HEK293T (cell line): ENCODE measurements at regions not wholly inside any gene's neighbourhood (a gene's known extent, or its start where the extent isn't known, plus 50 kb on each side); places are given as distances from the start of the nearest gene placed in this dataset.

Source experiments
- CTCF ChIA-PET: fragments of 350-600 bp; formaldehyde crosslinking; extraction: SDS; loops from one replicate; lab custom pipeline; 2021; ENCODE audit warnings: antibody characterized with exemption, inconsistent platforms; lab: Yijun Ruan, JAX
- POLR2A ChIA-PET: fragments of 350-600 bp; formaldehyde crosslinking; extraction: SDS; loops from one replicate; lab custom pipeline; 2020; ENCODE audit warnings: antibody characterized with exemption, inconsistent platforms; lab: Yijun Ruan, JAX
- DNase-seq: peaks from one replicate; pipeline ENCODE4 v3.0.0; 2012; ENCODE audit warnings: mixed read lengths; ENCODE audit errors: extremely low spot score
- ARNT ChIP-seq: fragments of 450-650 bp; IDR thresholded peaks from 2 replicates; pipeline ENCODE4 v1.6.1; 2017; ENCODE audit warnings: mild to moderate bottlenecking
- BHLHE40 ChIP-seq: fragments of 450-650 bp; IDR thresholded peaks from 2 replicates; pipeline ENCODE4 v1.6.1; 2016; ENCODE audit warnings: mild to moderate bottlenecking, moderate library complexity, borderline replicate concordance
- CTBP1 ChIP-seq: fragments of 450-650 bp; IDR thresholded peaks from 2 replicates; pipeline ENCODE4 v1.6.1; 2016; ENCODE audit warnings: borderline replicate concordance
- ELF4 ChIP-seq: fragments of 450-650 bp; IDR thresholded peaks from 2 replicates; pipeline ENCODE4 v1.6.1; 2017; ENCODE audit warnings: antibody characterized with exemption
- FOXA1 ChIP-seq: fragments of 450-650 bp; IDR thresholded peaks from 2 replicates; pipeline ENCODE4 v1.6.1; 2016; ENCODE audit warnings: mild to moderate bottlenecking
- FOXK2 ChIP-seq: fragments of 450-650 bp; IDR thresholded peaks from 2 replicates; pipeline ENCODE4 v1.6.1; 2016; ENCODE audit warnings: mild to moderate bottlenecking
- FOXM1 ChIP-seq: fragments of 450-650 bp; IDR thresholded peaks from 2 replicates; pipeline ENCODE4 v1.6.1; 2017; ENCODE audit warnings: mild to moderate bottlenecking, borderline replicate concordance
- HDGF ChIP-seq: fragments of 450-650 bp; IDR thresholded peaks from 2 replicates; pipeline ENCODE4 v1.6.1; 2017; ENCODE audit warnings: antibody characterized with exemption, borderline replicate concordance
- L3MBTL2 ChIP-seq: fragments of 450-650 bp; conservative IDR thresholded peaks from 2 replicates; pipeline ENCODE4 v1.6.1; 2016; ENCODE audit warnings: mild to moderate bottlenecking
- LEF1 ChIP-seq: fragments of 450-650 bp; IDR thresholded peaks from 2 replicates; pipeline ENCODE4 v1.6.1; 2017; ENCODE audit warnings: mild to moderate bottlenecking, borderline replicate concordance
- NFRKB ChIP-seq: fragments of 450-650 bp; IDR thresholded peaks from 2 replicates; pipeline ENCODE4 v1.6.1; 2016; ENCODE audit warnings: mild to moderate bottlenecking, moderate library complexity
- SP1 ChIP-seq: fragments of 450-650 bp; IDR thresholded peaks from 2 replicates; pipeline ENCODE4 v1.6.1; 2017
- SUZ12 ChIP-seq: fragments of 450-650 bp; IDR thresholded peaks from 2 replicates; pipeline ENCODE4 v1.6.1; 2016; ENCODE audit warnings: mild to moderate bottlenecking
- TARDBP ChIP-seq: fragments of 450-650 bp; IDR thresholded peaks from 2 replicates; pipeline ENCODE4 v1.6.1; 2016
- ZNF384 ChIP-seq: fragments of 450-650 bp; IDR thresholded peaks from 2 replicates; pipeline ENCODE4 v1.6.1; 2016
- TF ChIP-seq, protein P1 (sequence below): fragments of 450-650 bp; IDR thresholded peaks from 2 replicates; pipeline ENCODE4 v1.6.1; 2016

- ChIA-PET CTCF (no interaction called here), POLR2A (no interaction called here)
- TF ChIP-seq ZNF384 (no peak), FOXM1 (no peak), ELF4 (no peak)
- no peak for DNase-seq
These were observed 302.8 kb upstream of the RASA1 start for GRCh38 chr5:86964889-86965288.

- POLR2A ChIA-PET: no interaction called here
- TF ChIP-seq FOXK2 (no peak), ZNF384 (no peak)
- CTCF ChIA-PET: interaction anchor here (1.1 to 1.5 kb wide), 2 partner anchors 88 to 127 kb away, joined by 3 to 12 read pairs; no protein-coding TSS in a partner anchor
- no peak for DNase-seq
These were observed 299.4 kb upstream of the RASA1 start for GRCh38 chr5:86968301-86968753.

DNA sequence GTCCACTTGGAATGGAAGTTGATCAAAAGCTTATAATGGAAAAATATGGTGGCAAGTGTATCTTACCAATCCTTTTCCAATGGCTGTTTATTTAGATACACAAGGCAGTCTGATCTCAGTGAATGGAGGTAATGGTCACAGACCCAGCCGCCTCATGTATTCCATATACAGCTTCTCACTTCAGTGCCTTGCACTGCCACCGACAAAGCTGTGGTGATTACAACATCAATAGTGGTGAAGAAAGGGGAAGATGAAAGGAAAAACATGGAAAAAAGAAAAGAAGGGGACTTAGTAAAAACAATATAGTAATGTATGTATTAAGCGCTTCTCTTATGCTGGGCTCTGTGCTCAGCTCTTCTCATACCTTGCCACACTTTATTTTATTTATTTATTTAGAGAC lies 297.3 kb upstream of the RASA1 start:
- CTCF ChIA-PET: interaction anchor here (0.7 to 1.6 kb wide), 2 partner anchors 90 to 145 kb away, joined by 3 to 5 read pairs; no protein-coding TSS in a partner anchor
- POLR2A ChIA-PET: no interaction called here
- DNase-seq: no peak
- no peak for TF ChIP-seq TARDBP
- TF ChIP-seq ZNF384: no peak
- no peak for TF ChIP-seq SP1
- TF ChIP-seq LEF1: no peak
- TF ChIP-seq BHLHE40: no peak
- TF ChIP-seq FOXM1: no peak
- no peak for TF ChIP-seq ARNT
- TF ChIP-seq HDGF: no peak
- no peak for TF ChIP-seq L3MBTL2

GRCh38 chr5:86971034-86971571 lies 296.6 kb upstream of the RASA1 start:
- ChIA-PET CTCF (no interaction called here), POLR2A (no interaction called here)
- no peak for DNase-seq
- TF ChIP-seq SUZ12 (no peak), CTBP1 (no peak), SP1 (no peak), ZNF384 (no peak), HDGF (no peak)

DNA sequence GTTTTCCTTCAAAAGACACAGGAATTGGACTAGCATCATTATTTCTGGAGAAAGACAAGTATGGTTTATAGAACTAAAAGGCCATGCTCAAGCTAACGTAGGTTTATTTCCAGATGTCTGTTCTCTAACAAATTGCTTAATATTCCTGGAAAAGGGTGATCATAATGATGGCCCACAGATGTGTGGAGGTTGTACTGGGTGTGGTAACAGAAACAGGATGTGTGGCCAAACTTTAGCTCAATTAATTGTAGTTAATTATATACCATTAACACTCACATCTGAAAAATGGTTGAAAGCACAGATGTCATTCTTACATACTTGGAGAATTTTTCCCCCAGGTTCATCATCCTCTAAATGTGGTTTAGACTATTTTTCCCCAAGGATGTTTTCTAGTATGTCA lies 292.7 kb upstream of the RASA1 start:
- POLR2A ChIA-PET: no interaction called here
- DNase-seq: no peak
- TF ChIP-seq HDGF: no peak
- TF ChIP-seq, protein P1, sequence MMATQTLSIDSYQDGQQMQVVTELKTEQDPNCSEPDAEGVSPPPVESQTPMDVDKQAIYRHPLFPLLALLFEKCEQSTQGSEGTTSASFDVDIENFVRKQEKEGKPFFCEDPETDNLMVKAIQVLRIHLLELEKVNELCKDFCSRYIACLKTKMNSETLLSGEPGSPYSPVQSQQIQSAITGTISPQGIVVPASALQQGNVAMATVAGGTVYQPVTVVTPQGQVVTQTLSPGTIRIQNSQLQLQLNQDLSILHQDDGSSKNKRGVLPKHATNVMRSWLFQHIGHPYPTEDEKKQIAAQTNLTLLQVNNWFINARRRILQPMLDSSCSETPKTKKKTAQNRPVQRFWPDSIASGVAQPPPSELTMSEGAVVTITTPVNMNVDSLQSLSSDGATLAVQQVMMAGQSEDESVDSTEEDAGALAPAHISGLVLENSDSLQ: no peak
- TF ChIP-seq SUZ12: no peak
- TF ChIP-seq LEF1: no peak
- TF ChIP-seq SP1: no peak
- no peak for TF ChIP-seq L3MBTL2
- no peak for TF ChIP-seq ELF4
- TF ChIP-seq FOXM1: no peak
- TF ChIP-seq ARNT: no peak
- TF ChIP-seq NFRKB: no peak
- no peak for TF ChIP-seq ZNF384
- no peak for TF ChIP-seq FOXK2
- TF ChIP-seq BHLHE40: no peak
- TF ChIP-seq CTBP1: no peak
- CTCF ChIA-PET: no interaction called here

GRCh38 chr5:86977190-86977589 lies 290.5 kb upstream of the RASA1 start:
- POLR2A ChIA-PET: no interaction called here

GRCh38 chr5:86977808-86978207 lies 289.9 kb upstream of the RASA1 start:
- ChIA-PET POLR2A (no interaction called here), CTCF (no interaction called here)
- TF ChIP-seq TARDBP (no peak), HDGF (no peak), LEF1 (no peak)
- no peak for DNase-seq

More at GRCh38 chr5:86977190-86977589, 290.5 kb upstream of the RASA1 start:
- CTCF ChIA-PET: no interaction called here
- DNase-seq: no peak
- no peak for TF ChIP-seq SP1

DNA sequence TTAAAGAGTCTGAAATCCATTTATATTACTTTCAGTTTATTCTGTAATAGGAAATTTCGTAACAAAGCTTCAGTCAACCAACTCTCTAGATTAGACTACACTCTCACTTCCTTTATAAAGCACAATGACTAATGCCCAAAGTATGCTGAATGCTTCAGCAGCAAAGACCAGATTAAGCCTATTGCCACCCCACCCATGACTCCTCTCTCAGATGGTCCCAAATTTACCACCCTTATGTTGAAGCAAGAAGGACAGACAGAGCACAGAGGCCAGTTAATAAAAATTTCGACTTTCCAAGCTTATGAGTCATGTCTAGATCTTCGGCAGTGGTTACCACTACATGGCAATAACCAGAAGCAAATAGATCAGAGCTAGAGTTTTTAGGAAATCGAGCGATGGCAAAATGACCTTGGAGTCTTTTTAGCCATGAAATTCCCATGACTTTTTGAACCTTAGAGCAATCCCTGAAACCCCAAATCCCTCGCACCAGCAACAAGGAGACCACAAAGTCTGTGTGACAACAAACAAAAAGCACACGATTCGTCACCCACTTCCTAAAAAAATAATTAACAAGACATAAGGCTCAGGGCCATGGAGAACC lies 287.8 kb upstream of the RASA1 start:
- CTCF ChIA-PET: no interaction called here
- POLR2A ChIA-PET: no interaction called here
- no peak for TF ChIP-seq CTBP1
- TF ChIP-seq ZNF384: no peak
- TF ChIP-seq FOXA1: no peak
- no peak for TF ChIP-seq TARDBP
- TF ChIP-seq ELF4: no peak
- no peak for TF ChIP-seq FOXK2
- TF ChIP-seq, protein P1: no peak
- no peak for TF ChIP-seq L3MBTL2
- no peak for TF ChIP-seq BHLHE40
- TF ChIP-seq SP1: no peak

More for the DNA sequence above, 287.8 kb upstream of the RASA1 start:
- no peak for DNase-seq
